ENCODE measurements at regions not wholly inside any gene's neighbourhood (a gene's known extent, or its start where the extent isn't known, plus 50 kb on each side); places are given as distances from the start of the nearest gene placed in this dataset.

- TF ChIP-seq CTCF (IDR thresholded peaks at IDR 0.05), result no peak
- no peak for TF ChIP-seq POLR2A (IDR thresholded peaks at IDR 0.05; ENCODE audit: low read depth)
- no peak for TF ChIP-seq POLR2AphosphoS5 (IDR thresholded peaks at IDR 0.05)
- TF ChIP-seq EP300 (IDR thresholded peaks at IDR 0.05), result no peak
These were observed 333.7 kb downstream of the PCNX1 start for GRCh38 chr14:71240866-71241520.

Data from esophagus muscularis mucosa (tissue), 4 donors.